ENCODE measurements at regions not wholly inside any gene's neighbourhood (a gene's known extent, or its start where the extent isn't known, plus 50 kb on each side); places are given as distances from the start of the nearest gene placed in this dataset.

DNA sequence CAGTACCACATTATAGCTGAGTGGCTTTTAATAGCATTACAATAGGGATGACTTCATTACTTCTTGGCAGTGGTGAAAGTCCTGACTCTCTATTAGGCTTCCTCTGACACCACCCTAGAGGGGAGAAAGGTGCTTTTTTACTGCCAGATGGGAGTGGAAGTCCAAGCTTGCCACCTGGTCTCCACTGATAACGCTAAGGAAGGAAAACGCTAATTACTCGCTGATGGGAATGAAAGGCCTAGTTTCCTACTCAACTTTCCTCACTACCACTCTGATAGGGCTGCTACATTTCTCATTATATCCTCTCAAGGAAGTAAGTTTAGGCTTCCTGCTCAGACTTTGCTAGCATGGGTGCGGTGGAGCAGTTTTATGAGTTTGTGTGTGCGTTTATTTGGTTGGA, 62.3 kb upstream of the PAGE3 start:
- H3F3A ChIP-seq (replicated peaks; ENCODE audit: insufficient read depth) = no peaks in the 10 kb centered on the region
- POLR2A ChIA-PET = no interaction called here
- no peaks in the 10 kb centered on the region for H4K20me1 ChIP-seq (ENCODE audit: insufficient read depth)
- TF ChIP-seq SIN3A (IDR thresholded peaks at IDR 0.05; ENCODE audit: borderline replicate concordance, low read depth, low read length) (no peak), GATA2 (CRISPR knock-in tag; IDR thresholded peaks at IDR 0.05) (no peak), TAF1 (IDR thresholded peaks at IDR 0.05; ENCODE audit: borderline replicate concordance, low read depth, low read length) (no peak), GABPA (IDR thresholded peaks at IDR 0.05; ENCODE audit: low read depth) (no peak), TEAD4 (IDR thresholded peaks at IDR 0.05; ENCODE audit: borderline replicate concordance, insufficient read depth) (no peak), EZH2phosphoT487 (IDR thresholded peaks at IDR 0.05; ENCODE audit: borderline replicate concordance, low read depth) (no peak), JUND (IDR thresholded peaks at IDR 0.05) (no peak), RCOR1 (IDR thresholded peaks at IDR 0.05; ENCODE audit: low read length) (no peak), TCF12 (IDR thresholded peaks at IDR 0.05) (no peak), EP300 (IDR thresholded peaks at IDR 0.05; ENCODE audit: borderline replicate concordance in 1 of 2, low read depth in 1 of 2, low read length in 1 of 2) (no peak), POLR2AphosphoS5 (IDR thresholded peaks at IDR 0.05; ENCODE audit: low read depth, low read length) (no peak), MEF2A (IDR thresholded peaks at IDR 0.05; ENCODE audit: borderline replicate concordance, low read depth) (no peak), FOSL2 (IDR thresholded peaks at IDR 0.05; ENCODE audit: borderline replicate concordance, low read depth) (no peak), SMC3 (IDR thresholded peaks at IDR 0.05; ENCODE audit: low read depth, low read length) (no peak), YY1 (IDR thresholded peaks at IDR 0.05; ENCODE audit: low read depth) (no peak), NFIC (IDR thresholded peaks at IDR 0.05; ENCODE audit: borderline replicate concordance) (no peak), RAD21 (IDR thresholded peaks at IDR 0.05; ENCODE audit: low read length) (no peak)
- TF ChIP-seq, protein P1, sequence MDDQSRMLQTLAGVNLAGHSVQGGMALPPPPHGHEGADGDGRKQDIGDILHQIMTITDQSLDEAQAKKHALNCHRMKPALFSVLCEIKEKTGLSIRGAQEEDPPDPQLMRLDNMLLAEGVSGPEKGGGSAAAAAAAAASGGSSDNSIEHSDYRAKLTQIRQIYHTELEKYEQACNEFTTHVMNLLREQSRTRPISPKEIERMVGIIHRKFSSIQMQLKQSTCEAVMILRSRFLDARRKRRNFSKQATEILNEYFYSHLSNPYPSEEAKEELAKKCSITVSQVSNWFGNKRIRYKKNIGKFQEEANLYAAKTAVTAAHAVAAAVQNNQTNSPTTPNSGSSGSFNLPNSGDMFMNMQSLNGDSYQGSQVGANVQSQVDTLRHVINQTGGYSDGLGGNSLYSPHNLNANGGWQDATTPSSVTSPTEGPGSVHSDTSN (IDR thresholded peaks at IDR 0.05) = no peak
- TF ChIP-seq, protein P2, sequence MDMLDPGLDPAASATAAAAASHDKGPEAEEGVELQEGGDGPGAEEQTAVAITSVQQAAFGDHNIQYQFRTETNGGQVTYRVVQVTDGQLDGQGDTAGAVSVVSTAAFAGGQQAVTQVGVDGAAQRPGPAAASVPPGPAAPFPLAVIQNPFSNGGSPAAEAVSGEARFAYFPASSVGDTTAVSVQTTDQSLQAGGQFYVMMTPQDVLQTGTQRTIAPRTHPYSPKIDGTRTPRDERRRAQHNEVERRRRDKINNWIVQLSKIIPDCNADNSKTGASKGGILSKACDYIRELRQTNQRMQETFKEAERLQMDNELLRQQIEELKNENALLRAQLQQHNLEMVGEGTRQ (IDR thresholded peaks at IDR 0.05; ENCODE audit: borderline replicate concordance, low read depth, low read length) = no peak
- TF ChIP-seq, protein P3, sequence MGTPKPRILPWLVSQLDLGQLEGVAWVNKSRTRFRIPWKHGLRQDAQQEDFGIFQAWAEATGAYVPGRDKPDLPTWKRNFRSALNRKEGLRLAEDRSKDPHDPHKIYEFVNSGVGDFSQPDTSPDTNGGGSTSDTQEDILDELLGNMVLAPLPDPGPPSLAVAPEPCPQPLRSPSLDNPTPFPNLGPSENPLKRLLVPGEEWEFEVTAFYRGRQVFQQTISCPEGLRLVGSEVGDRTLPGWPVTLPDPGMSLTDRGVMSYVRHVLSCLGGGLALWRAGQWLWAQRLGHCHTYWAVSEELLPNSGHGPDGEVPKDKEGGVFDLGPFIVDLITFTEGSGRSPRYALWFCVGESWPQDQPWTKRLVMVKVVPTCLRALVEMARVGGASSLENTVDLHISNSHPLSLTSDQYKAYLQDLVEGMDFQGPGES (IDR thresholded peaks at IDR 0.05; ENCODE audit: low read depth, low read length) = no peak
- no peak overlapping the region for H2AFZ ChIP-seq (ENCODE audit: low read depth)
- H3K4me2 ChIP-seq = no peak overlapping the region
- H3K4me3 ChIP-seq (ENCODE audit: low read depth in 2 of 2, low read length in 1 of 2) = no peak overlapping the region
- H3K36me3 ChIP-seq (replicated peaks in 1 of 2; ENCODE audit: control insufficient read depth in 1 of 2, insufficient read depth in 2 of 2, low read length in 1 of 2) = no peaks in the 10 kb centered on the region
- H3K9ac ChIP-seq = no peak overlapping the region
- no peaks in the 10 kb centered on the region for H3K9me3 ChIP-seq
- H3K27ac ChIP-seq (ENCODE audit: low read depth in 2 of 2, low read length in 1 of 2) = no peak overlapping the region
- no peaks in the 10 kb centered on the region for H3K4me1 ChIP-seq (ENCODE audit: control insufficient read depth in 1 of 2, insufficient read depth in 2 of 2, low read depth in 1 of 2, low read length in 1 of 2)
- H3K9me2 ChIP-seq = no peaks in the 10 kb centered on the region
- no peaks in the 10 kb centered on the region for H3K27me3 ChIP-seq (ENCODE audit: insufficient read depth)
- 5% methylated on average over 5 of the region's 5 CpGs for WGBS (ENCODE audit: low lambda C conversion rate)
- no peaks in the 10 kb centered on the region for H3K79me2 ChIP-seq (ENCODE audit: insufficient read depth)
- no peak for DNase-seq
- CTCF ChIA-PET = no interaction called here
